ENCODE measurements at regions not wholly inside any gene's neighbourhood (a gene's known extent, or its start where the extent isn't known, plus 50 kb on each side); places are given as distances from the start of the nearest gene placed in this dataset.

- Mint-ChIP-seq H3K9me3 (ENCODE audit: low read depth) (no peaks in the 10 kb centered on the region), H3K4me3 (ENCODE audit: low read depth) (no peak overlapping the region), H3K36me3 (ENCODE audit: insufficient read depth) (no peaks in the 10 kb centered on the region), H3K27ac (no peak overlapping the region), H3K27me3 (no peaks in the 10 kb centered on the region), H3K4me1 (ENCODE audit: low read depth) (no peaks in the 10 kb centered on the region)
- no peak for DNase-seq (ENCODE audit: low spot score, unreplicated experiment)
- TF ChIP-seq, protein P1, sequence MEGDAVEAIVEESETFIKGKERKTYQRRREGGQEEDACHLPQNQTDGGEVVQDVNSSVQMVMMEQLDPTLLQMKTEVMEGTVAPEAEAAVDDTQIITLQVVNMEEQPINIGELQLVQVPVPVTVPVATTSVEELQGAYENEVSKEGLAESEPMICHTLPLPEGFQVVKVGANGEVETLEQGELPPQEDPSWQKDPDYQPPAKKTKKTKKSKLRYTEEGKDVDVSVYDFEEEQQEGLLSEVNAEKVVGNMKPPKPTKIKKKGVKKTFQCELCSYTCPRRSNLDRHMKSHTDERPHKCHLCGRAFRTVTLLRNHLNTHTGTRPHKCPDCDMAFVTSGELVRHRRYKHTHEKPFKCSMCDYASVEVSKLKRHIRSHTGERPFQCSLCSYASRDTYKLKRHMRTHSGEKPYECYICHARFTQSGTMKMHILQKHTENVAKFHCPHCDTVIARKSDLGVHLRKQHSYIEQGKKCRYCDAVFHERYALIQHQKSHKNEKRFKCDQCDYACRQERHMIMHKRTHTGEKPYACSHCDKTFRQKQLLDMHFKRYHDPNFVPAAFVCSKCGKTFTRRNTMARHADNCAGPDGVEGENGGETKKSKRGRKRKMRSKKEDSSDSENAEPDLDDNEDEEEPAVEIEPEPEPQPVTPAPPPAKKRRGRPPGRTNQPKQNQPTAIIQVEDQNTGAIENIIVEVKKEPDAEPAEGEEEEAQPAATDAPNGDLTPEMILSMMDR (IDR thresholded peaks at IDR 0.05; ENCODE audit: unreplicated experiment) = no peak
These were observed 2110.3 kb downstream of the NCAM2 start for GRCh38 chr21:23108533-23108932.

GRCh38 chr21:23111070-23111600 is 2112.9 kb downstream of the NCAM2 start:
- Mint-ChIP-seq H3K36me3 (ENCODE audit: insufficient read depth) (no peaks in the 10 kb centered on the region), H3K4me3 (ENCODE audit: low read depth) (no peak overlapping the region), H3K27me3 (no peaks in the 10 kb centered on the region), H3K9me3 (ENCODE audit: low read depth) (no peaks in the 10 kb centered on the region), H3K4me1 (ENCODE audit: low read depth) (no peaks in the 10 kb centered on the region), H3K27ac (no peak overlapping the region)
- TF ChIP-seq, protein P1 (IDR thresholded peaks at IDR 0.05; ENCODE audit: unreplicated experiment) = no peak
- DNase-seq (ENCODE audit: low spot score, unreplicated experiment) = no peak

GRCh38 chr21:23119491-23119890 is 2121.3 kb downstream of the NCAM2 start:
- no peak for DNase-seq (ENCODE audit: low spot score, unreplicated experiment)
- Mint-ChIP-seq H3K27ac (no peak overlapping the region), H3K27me3 (no peaks in the 10 kb centered on the region), H3K9me3 (ENCODE audit: low read depth) (no peaks in the 10 kb centered on the region), H3K4me1 (ENCODE audit: low read depth) (no peaks in the 10 kb centered on the region), H3K4me3 (ENCODE audit: low read depth) (no peak overlapping the region), H3K36me3 (ENCODE audit: insufficient read depth) (no peaks in the 10 kb centered on the region)
- TF ChIP-seq, protein P1 (IDR thresholded peaks at IDR 0.05; ENCODE audit: unreplicated experiment) = no peak

DNA sequence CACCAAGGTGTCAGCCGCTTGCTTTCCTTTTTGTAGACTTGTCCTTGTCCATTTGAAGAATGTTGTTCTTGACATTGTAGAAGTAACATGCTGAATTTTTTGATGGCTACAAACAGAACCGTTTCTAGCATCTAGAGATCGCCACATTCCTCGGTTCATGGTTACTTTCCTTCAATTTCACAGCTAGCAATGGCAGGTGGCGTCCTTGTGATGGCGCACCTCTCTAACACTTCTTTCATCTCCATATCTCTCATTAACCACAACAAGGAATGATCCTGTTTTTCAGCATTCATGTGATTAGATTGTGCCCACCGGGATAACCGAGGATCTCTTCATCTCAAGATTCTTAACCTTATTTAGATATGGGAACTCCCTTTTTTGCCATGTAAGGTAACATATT is 2129.8 kb downstream of the NCAM2 start:
- Mint-ChIP-seq H3K36me3 (ENCODE audit: insufficient read depth) (no peaks in the 10 kb centered on the region), H3K9me3 (ENCODE audit: low read depth) (no peaks in the 10 kb centered on the region), H3K4me3 (ENCODE audit: low read depth) (no peak overlapping the region), H3K4me1 (ENCODE audit: low read depth) (peaks cover 12% of the 10 kb centered on the region), H3K27me3 (no peaks in the 10 kb centered on the region), H3K27ac (no peak overlapping the region)
- TF ChIP-seq, protein P1 (IDR thresholded peaks at IDR 0.05; ENCODE audit: unreplicated experiment) = no peak
- DNase-seq (ENCODE audit: low spot score, unreplicated experiment) = no peak

- H3K9me3 Mint-ChIP-seq (ENCODE audit: low read depth) = peaks cover 4% of the 10 kb centered on the region
- no peak overlapping the region for H3K4me3 Mint-ChIP-seq (ENCODE audit: low read depth)
- TF ChIP-seq, protein P1 (IDR thresholded peaks at IDR 0.05; ENCODE audit: unreplicated experiment) = no peak
- no peaks in the 10 kb centered on the region for H3K36me3 Mint-ChIP-seq (ENCODE audit: insufficient read depth)
- peaks cover 12% of the 10 kb centered on the region for H3K4me1 Mint-ChIP-seq (ENCODE audit: low read depth)
- H3K27ac Mint-ChIP-seq = no peak overlapping the region
- no peak for DNase-seq (ENCODE audit: low spot score, unreplicated experiment)
- H3K27me3 Mint-ChIP-seq = no peaks in the 10 kb centered on the region
These were observed 2132.1 kb downstream of the NCAM2 start for GRCh38 chr21:23130308-23130707.

All from progenitor cell of endocrine pancreas (in vitro differentiated cells).